ENCODE measurements at regions not wholly inside any gene's neighbourhood (a gene's known extent, or its start where the extent isn't known, plus 50 kb on each side); places are given as distances from the start of the nearest gene placed in this dataset.

DNA sequence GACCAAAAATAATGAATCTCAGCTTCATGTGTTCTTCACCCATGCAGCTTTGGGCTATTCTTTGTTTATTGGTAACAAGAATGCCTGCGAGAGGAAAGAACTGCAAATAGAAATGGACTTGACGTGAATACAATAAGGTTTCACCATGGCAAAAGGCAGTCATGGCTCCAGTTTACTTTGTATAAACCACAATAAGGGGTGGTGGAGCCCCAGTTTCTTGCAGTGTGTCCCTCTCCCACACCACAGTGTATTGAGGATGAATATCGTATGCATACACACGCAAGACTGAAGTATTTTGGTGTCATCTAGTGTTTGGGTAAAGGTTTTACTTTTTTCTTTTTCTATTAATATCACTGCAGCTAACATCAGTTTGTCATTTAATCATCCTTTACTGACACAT lies 159.7 kb upstream of the CNTN4 start:
- no peaks in the 10 kb centered on the region for H3K27me3 ChIP-seq (ENCODE audit: control insufficient read depth, insufficient read depth, low read length)
- H3K9ac ChIP-seq (ENCODE audit: insufficient read depth, low read length), result no peak overlapping the region
- no peak for DNase-seq (ENCODE audit: low read depth in 2 of 2)
- no peak overlapping the region for H3K4me2 ChIP-seq (ENCODE audit: extremely low read depth, insufficient read depth, low read length)
- H4K20me1 ChIP-seq (ENCODE audit: control insufficient read depth, extremely low read depth, insufficient read depth, low read length), result no peaks in the 10 kb centered on the region
- no peak overlapping the region for H3K4me3 ChIP-seq (replicated peaks in 1 of 4; ENCODE audit: control extremely low read depth in 1 of 4, insufficient read depth in 1 of 4, low read depth in 3 of 4, low read length in 4 of 4)
- no peaks in the 10 kb centered on the region for H3K36me3 ChIP-seq (ENCODE audit: control insufficient read depth, insufficient read depth, low read length)
- no peaks in the 10 kb centered on the region for H3K79me2 ChIP-seq (ENCODE audit: control insufficient read depth, insufficient read depth, low read length)
- H3K4me1 ChIP-seq (ENCODE audit: control insufficient read depth, extremely low read depth, insufficient read depth, low read length), result no peaks in the 10 kb centered on the region
- TF ChIP-seq EZH2 (IDR thresholded peaks at IDR 0.05; ENCODE audit: low read length, missing control alignments), result no peak
- TF ChIP-seq, protein P1, sequence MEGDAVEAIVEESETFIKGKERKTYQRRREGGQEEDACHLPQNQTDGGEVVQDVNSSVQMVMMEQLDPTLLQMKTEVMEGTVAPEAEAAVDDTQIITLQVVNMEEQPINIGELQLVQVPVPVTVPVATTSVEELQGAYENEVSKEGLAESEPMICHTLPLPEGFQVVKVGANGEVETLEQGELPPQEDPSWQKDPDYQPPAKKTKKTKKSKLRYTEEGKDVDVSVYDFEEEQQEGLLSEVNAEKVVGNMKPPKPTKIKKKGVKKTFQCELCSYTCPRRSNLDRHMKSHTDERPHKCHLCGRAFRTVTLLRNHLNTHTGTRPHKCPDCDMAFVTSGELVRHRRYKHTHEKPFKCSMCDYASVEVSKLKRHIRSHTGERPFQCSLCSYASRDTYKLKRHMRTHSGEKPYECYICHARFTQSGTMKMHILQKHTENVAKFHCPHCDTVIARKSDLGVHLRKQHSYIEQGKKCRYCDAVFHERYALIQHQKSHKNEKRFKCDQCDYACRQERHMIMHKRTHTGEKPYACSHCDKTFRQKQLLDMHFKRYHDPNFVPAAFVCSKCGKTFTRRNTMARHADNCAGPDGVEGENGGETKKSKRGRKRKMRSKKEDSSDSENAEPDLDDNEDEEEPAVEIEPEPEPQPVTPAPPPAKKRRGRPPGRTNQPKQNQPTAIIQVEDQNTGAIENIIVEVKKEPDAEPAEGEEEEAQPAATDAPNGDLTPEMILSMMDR (conservative IDR thresholded peaks at IDR 0.05 in 1 of 2, IDR thresholded peaks at IDR 0.05 in 1 of 2; ENCODE audit: low read depth in 1 of 2, low read length in 2 of 2), result no peak
- H3K27ac ChIP-seq (ENCODE audit: insufficient read depth, low read length), result no peak overlapping the region
- no peaks in the 10 kb centered on the region for H3K9me3 ChIP-seq (ENCODE audit: control insufficient read depth, insufficient read depth, low read depth, low read length)
- H2AFZ ChIP-seq (ENCODE audit: low read length), result no peak overlapping the region

DNA sequence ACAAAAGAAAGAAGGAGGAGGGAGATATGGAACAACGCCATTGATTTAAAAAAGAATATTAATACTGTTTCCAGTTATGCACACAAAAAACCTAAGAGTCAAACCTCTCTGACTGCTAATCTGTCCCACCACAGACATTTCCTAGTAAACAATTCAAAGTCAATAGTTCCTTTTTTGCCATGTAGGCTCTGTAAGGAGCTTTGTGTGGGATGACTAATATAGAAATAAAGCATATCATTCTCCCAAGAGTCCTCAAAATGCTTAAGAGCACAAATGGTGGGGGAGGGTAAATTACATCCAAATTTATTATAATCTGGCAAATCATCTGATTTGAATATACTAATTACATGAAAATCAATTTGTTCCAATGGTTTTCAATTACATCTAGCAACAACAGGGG lies 155.9 kb upstream of the CNTN4 start:
- Histone ChIP-seq H3K4me3 (replicated peaks in 1 of 4; ENCODE audit: control extremely low read depth in 1 of 4, insufficient read depth in 1 of 4, low read depth in 3 of 4, low read length in 4 of 4) (no peak overlapping the region), H3K9ac (ENCODE audit: insufficient read depth, low read length) (no peak overlapping the region), H3K9me3 (ENCODE audit: control insufficient read depth, insufficient read depth, low read depth, low read length) (no peaks in the 10 kb centered on the region), H3K4me1 (ENCODE audit: control insufficient read depth, extremely low read depth, insufficient read depth, low read length) (no peaks in the 10 kb centered on the region), H3K79me2 (ENCODE audit: control insufficient read depth, insufficient read depth, low read length) (no peaks in the 10 kb centered on the region), H4K20me1 (ENCODE audit: control insufficient read depth, extremely low read depth, insufficient read depth, low read length) (no peaks in the 10 kb centered on the region), H3K27ac (ENCODE audit: insufficient read depth, low read length) (no peak overlapping the region), H3K27me3 (ENCODE audit: control insufficient read depth, insufficient read depth, low read length) (no peaks in the 10 kb centered on the region), H2AFZ (ENCODE audit: low read length) (no peak overlapping the region), H3K4me2 (ENCODE audit: extremely low read depth, insufficient read depth, low read length) (no peak overlapping the region), H3K36me3 (ENCODE audit: control insufficient read depth, insufficient read depth, low read length) (no peaks in the 10 kb centered on the region)
- TF ChIP-seq, protein P1 (conservative IDR thresholded peaks at IDR 0.05 in 1 of 2, IDR thresholded peaks at IDR 0.05 in 1 of 2; ENCODE audit: low read depth in 1 of 2, low read length in 2 of 2), result no peak
- no peak for TF ChIP-seq EZH2 (IDR thresholded peaks at IDR 0.05; ENCODE audit: low read length, missing control alignments)
- DNase-seq (ENCODE audit: low read depth in 2 of 2), result no peak

DNA sequence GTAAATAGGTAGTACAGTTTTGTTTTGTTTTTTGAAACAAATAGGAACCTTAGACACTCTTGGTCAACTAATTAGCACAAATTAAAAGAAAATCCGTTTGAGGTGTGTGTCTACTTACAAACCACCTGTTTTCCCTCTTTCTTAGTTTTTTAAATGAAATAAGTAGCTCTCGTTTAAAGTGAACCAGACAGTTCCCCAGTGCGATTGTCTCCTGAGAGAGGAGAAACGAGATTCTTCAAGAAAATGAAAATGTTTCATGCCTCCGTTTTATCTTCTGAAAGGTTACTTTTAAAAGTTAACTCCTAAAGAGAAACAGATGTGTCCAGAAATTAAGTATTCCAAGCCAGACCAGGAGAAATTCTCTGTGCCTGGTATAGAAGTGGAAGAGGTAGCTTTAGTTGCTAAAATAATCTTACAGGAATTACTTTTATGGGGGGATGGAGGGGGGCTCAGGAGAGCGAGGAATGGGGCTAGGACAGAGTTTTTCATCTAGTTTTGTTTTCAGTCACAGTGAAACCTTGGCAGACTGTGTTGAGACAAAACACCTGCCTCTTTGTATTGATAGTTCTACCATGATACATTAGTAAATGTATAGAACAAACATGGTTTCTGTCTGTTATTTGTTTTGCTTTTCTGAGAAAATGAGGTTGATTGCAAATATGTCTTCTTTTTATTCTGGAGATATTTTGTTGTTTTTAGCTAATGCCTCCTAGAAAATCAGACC lies 155.1 kb upstream of the CNTN4 start:
- H3K4me2 ChIP-seq (ENCODE audit: extremely low read depth, insufficient read depth, low read length), result no peak overlapping the region
- H3K9me3 ChIP-seq (ENCODE audit: control insufficient read depth, insufficient read depth, low read depth, low read length), result no peaks in the 10 kb centered on the region
- no peak overlapping the region for H2AFZ ChIP-seq (ENCODE audit: low read length)
- H3K36me3 ChIP-seq (ENCODE audit: control insufficient read depth, insufficient read depth, low read length), result no peaks in the 10 kb centered on the region
- H4K20me1 ChIP-seq (ENCODE audit: control insufficient read depth, extremely low read depth, insufficient read depth, low read length), result no peaks in the 10 kb centered on the region
- no peaks in the 10 kb centered on the region for H3K4me1 ChIP-seq (ENCODE audit: control insufficient read depth, extremely low read depth, insufficient read depth, low read length)
- no peaks in the 10 kb centered on the region for H3K79me2 ChIP-seq (ENCODE audit: control insufficient read depth, insufficient read depth, low read length)
- H3K27ac ChIP-seq (ENCODE audit: insufficient read depth, low read length), result no peak overlapping the region
- no peak overlapping the region for H3K4me3 ChIP-seq (replicated peaks in 1 of 4; ENCODE audit: control extremely low read depth in 1 of 4, insufficient read depth in 1 of 4, low read depth in 3 of 4, low read length in 4 of 4)
- H3K27me3 ChIP-seq (ENCODE audit: control insufficient read depth, insufficient read depth, low read length), result no peaks in the 10 kb centered on the region
- H3K9ac ChIP-seq (ENCODE audit: insufficient read depth, low read length), result no peak overlapping the region
- TF ChIP-seq, protein P1 (conservative IDR thresholded peaks at IDR 0.05 in 1 of 2, IDR thresholded peaks at IDR 0.05 in 1 of 2; ENCODE audit: low read depth in 1 of 2, low read length in 2 of 2), result no peak
- no peak for TF ChIP-seq EZH2 (IDR thresholded peaks at IDR 0.05; ENCODE audit: low read length, missing control alignments)
- DNase-seq (ENCODE audit: low read depth in 2 of 2), result no peak

Data from fibroblast of lung (primary cell).